SK-N-SH (cell line): ENCODE measurements at regions not wholly inside any gene's neighbourhood (a gene's known extent, or its start where the extent isn't known, plus 50 kb on each side); places are given as distances from the start of the nearest gene placed in this dataset.

Experiments used
- CTCF ChIA-PET: fragments of 300-600, 350-600 bp; formaldehyde crosslinking; extraction: SDS; loops from one replicate; lab custom pipeline; 2021; lab: Yijun Ruan, JAX
- POLR2A ChIA-PET: fragments of 350-600 bp; sonication (Branson Sonifier 250); formaldehyde crosslinking; extraction: SDS; loops from one replicate; lab custom pipeline; 2020; ENCODE audit warnings: antibody characterized with exemption, inconsistent platforms; lab: Yijun Ruan, JAX
- DNase-seq: peaks from one replicate; pipeline ENCODE4 v3.0.0; 2012
- H2AFZ ChIP-seq: fragments of 200-600 bp; sonication (generic); 2 replicates; pipeline ENCODE4 v1.8.1; 2016; ENCODE audit warnings: antibody characterized with exemption, mild to moderate bottlenecking, low read depth
- H3F3A ChIP-seq: fragments of 200-600 bp; sonication (generic); replicated peaks from 2 replicates; pipeline ENCODE3; 2016; ENCODE audit warnings: antibody characterized with exemption, mild to moderate bottlenecking; ENCODE audit not compliant: insufficient read depth
- H3K27ac ChIP-seq, 2 experiments: fragments of 200-500 bp in 1 of 2; fragments of 200-600 bp in 1 of 2; sonication (Bioruptor generic) in 1 of 2; sonication (generic), shearing (Covaris generic) in 1 of 2; 2 replicates each; pipeline versions ENCODE4 v1.5.1 to v1.6.1; 2014 to 2016; ENCODE audit warnings: low read depth in 2 of 2, inconsistent platforms in 1 of 2, low read length in 1 of 2, mild to moderate bottlenecking in 1 of 2, mixed read lengths in 1 of 2
- H3K27me3 ChIP-seq: fragments of 200-600 bp; sonication (generic), shearing (Covaris generic); 2 replicates; pipeline ENCODE4 v1.6.1; 2016; ENCODE audit warnings: mixed run types; ENCODE audit not compliant: insufficient read depth
- H3K36me3 ChIP-seq, 2 experiments: fragments of 200-500 bp in 1 of 2; fragments of 200-600 bp in 1 of 2; sonication (Bioruptor generic) in 1 of 2; sonication (generic) in 1 of 2; replicated peaks in 1 of 2; 2 replicates each; pipeline versions ENCODE3 to v1.5.1; 2014 to 2016; ENCODE audit warnings: low read length in 1 of 2, mild to moderate bottlenecking in 1 of 2; ENCODE audit not compliant: insufficient read depth in 2 of 2, control insufficient read depth in 1 of 2
- H3K4me1 ChIP-seq, 2 experiments: fragments of 200-500 bp in 1 of 2; fragments of 200-600 bp in 1 of 2; sonication (Bioruptor generic) in 1 of 2; sonication (generic), shearing (Covaris generic) in 1 of 2; 2 replicates each; pipeline versions ENCODE4 v1.5.1 to v1.6.1; 2014 to 2016; ENCODE audit warnings: low read depth in 1 of 2, low read length in 1 of 2, mixed run types in 1 of 2; ENCODE audit not compliant: insufficient read depth in 2 of 2, control insufficient read depth in 1 of 2
- H3K4me2 ChIP-seq: fragments of 200-600 bp; sonication (generic), shearing (Covaris generic); 2 replicates; pipeline ENCODE4 v1.6.1; 2017; ENCODE audit warnings: mixed run types
- H3K4me3 ChIP-seq, 2 experiments: fragments of 200-500 bp in 1 of 2; fragments of 200-600 bp in 1 of 2; sonication (Bioruptor generic) in 1 of 2; sonication (generic), shearing (Covaris generic) in 1 of 2; 2 replicates each; pipeline versions ENCODE4 v1.5.1 to v1.8.1; 2014 to 2016; ENCODE audit warnings: low read depth in 2 of 2, inconsistent platforms in 1 of 2, low read length in 1 of 2, mild to moderate bottlenecking in 1 of 2, mixed read lengths in 1 of 2, moderate library complexity in 1 of 2
- H3K79me2 ChIP-seq: fragments of 200-600 bp; sonication (generic); 2 replicates; pipeline ENCODE4 v1.8.1; 2017; ENCODE audit warnings: mild to moderate bottlenecking; ENCODE audit not compliant: insufficient read depth
- H3K9ac ChIP-seq: fragments of 200-600 bp; sonication (generic); 2 replicates; pipeline ENCODE4 v1.6.1; 2017; ENCODE audit warnings: mixed run types
- H3K9me2 ChIP-seq: fragments of 200-600 bp; sonication (generic); 2 replicates; pipeline ENCODE4 v1.6.1; 2017; ENCODE audit warnings: mixed run types
- H3K9me3 ChIP-seq: fragments of 200-600 bp; sonication (generic); 2 replicates; pipeline ENCODE4 v1.6.1; 2017; ENCODE audit warnings: mixed run types, mild to moderate bottlenecking, moderate library complexity
- H4K20me1 ChIP-seq: fragments of 200-600 bp; sonication (generic); 2 replicates; pipeline ENCODE4 v1.6.1; 2017; ENCODE audit warnings: mild to moderate bottlenecking, mixed run types; ENCODE audit not compliant: insufficient read depth
- GABPA ChIP-seq: IDR thresholded peaks from 2 replicates; pipeline ENCODE4 v1.4.0; 2012; ENCODE audit warnings: low read depth, mild to moderate bottlenecking
- GATA2 ChIP-seq: sonication (generic); formaldehyde crosslinking; IDR thresholded peaks from 2 replicates; pipeline ENCODE4 v1.5.0; 2020; ENCODE audit warnings: mild to moderate bottlenecking, missing genetic modification reagents
- MXI1 ChIP-seq: IDR thresholded peaks from 2 replicates; pipeline ENCODE4 v1.6.1; 2012; ENCODE audit warnings: mild to moderate bottlenecking, low read depth, low read length, improper control_type of control experiment
- NFIC ChIP-seq: IDR thresholded peaks from 2 replicates; pipeline ENCODE4 v1.4.0; 2012; ENCODE audit warnings: borderline replicate concordance
- RXRA ChIP-seq: IDR thresholded peaks from 2 replicates; pipeline ENCODE4 v1.4.0; 2012; ENCODE audit warnings: low read depth, mild to moderate bottlenecking, borderline replicate concordance
- SMC3 ChIP-seq: IDR thresholded peaks from 2 replicates; pipeline ENCODE4 v1.6.1; 2012; ENCODE audit warnings: low read depth, low read length, improper control_type of control experiment
- TCF12 ChIP-seq: IDR thresholded peaks from 2 replicates; pipeline ENCODE4 v1.4.0; 2012
- TEAD4 ChIP-seq: IDR thresholded peaks from 2 replicates; pipeline ENCODE4 v1.4.0; 2012; ENCODE audit warnings: mild to moderate bottlenecking, borderline replicate concordance; ENCODE audit not compliant: insufficient read depth
- WGBS: methylation state at CpG from one replicate; pipeline ENCODE4 v1.1.6; 2017; ENCODE audit warnings: low lambda C conversion rate; 5-methylcytosine and 5-hydroxymethylcytosine counted together
- TF ChIP-seq, protein P1 (sequence below): IDR thresholded peaks from 2 replicates; pipeline ENCODE4 v1.6.1; 2012; ENCODE audit warnings: mild to moderate bottlenecking, low read depth, low read length, moderate library complexity
- TF ChIP-seq, protein P2 (sequence below): fragments of 150-350 bp; IDR thresholded peaks from 2 replicates; pipeline ENCODE4 v1.6.1; 2017; ENCODE audit warnings: antibody characterized with exemption, low read length, low read depth, borderline replicate concordance
- TF ChIP-seq, protein P3 (sequence below): IDR thresholded peaks from 2 replicates; pipeline ENCODE4 v1.4.0; 2012; ENCODE audit warnings: low read depth, borderline replicate concordance

DNA sequence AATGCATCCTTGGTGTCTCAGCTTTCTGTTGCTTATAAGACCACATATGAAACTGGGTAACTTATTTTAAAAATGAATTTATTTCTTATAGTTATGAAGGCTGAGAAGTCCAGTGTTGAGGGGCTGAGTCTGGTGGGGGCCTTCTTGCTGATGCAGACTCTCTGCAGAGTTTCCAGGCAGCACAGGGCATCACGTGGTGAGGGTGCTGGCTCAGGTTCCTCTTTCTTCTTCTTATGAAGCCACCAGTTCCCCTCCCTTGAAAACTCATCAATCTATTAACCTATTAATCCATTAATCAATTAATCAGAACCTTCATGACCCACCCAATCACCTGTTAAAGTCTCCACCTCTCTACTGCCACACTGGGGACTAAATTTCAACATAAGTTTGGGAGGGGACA is 595.6 kb upstream of the NRP1 start (continued):
- TF ChIP-seq, protein P1, sequence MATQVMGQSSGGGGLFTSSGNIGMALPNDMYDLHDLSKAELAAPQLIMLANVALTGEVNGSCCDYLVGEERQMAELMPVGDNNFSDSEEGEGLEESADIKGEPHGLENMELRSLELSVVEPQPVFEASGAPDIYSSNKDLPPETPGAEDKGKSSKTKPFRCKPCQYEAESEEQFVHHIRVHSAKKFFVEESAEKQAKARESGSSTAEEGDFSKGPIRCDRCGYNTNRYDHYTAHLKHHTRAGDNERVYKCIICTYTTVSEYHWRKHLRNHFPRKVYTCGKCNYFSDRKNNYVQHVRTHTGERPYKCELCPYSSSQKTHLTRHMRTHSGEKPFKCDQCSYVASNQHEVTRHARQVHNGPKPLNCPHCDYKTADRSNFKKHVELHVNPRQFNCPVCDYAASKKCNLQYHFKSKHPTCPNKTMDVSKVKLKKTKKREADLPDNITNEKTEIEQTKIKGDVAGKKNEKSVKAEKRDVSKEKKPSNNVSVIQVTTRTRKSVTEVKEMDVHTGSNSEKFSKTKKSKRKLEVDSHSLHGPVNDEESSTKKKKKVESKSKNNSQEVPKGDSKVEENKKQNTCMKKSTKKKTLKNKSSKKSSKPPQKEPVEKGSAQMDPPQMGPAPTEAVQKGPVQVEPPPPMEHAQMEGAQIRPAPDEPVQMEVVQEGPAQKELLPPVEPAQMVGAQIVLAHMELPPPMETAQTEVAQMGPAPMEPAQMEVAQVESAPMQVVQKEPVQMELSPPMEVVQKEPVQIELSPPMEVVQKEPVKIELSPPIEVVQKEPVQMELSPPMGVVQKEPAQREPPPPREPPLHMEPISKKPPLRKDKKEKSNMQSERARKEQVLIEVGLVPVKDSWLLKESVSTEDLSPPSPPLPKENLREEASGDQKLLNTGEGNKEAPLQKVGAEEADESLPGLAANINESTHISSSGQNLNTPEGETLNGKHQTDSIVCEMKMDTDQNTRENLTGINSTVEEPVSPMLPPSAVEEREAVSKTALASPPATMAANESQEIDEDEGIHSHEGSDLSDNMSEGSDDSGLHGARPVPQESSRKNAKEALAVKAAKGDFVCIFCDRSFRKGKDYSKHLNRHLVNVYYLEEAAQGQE, result no peak
- no peak for TF ChIP-seq GATA2 (CRISPR knock-in tag)
- no peak for TF ChIP-seq TCF12
- TF ChIP-seq GABPA, result no peak
- no peak for TF ChIP-seq MXI1

DNA sequence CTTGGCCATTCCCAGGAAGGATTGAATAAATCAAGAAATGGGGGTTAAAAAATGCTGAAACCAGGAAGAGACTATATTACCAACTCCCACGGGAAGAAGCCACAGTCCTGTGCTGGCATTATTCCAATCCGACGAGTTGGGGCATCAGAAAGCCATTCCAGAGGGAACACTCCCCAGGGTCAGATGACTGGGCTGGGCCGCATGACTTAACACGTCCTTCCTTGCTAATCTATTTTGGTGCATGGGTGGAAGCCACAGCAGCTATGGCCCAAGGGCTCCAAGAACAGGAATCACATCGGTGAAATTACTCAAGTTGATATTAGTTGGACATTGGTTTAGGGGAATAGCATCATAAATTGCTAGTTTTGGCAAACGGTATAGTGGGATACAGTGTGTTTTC is 592.9 kb upstream of the NRP1 start:
- Histone ChIP-seq H3K27ac (no peak overlapping the region), H2AFZ (no peak overlapping the region), H3K27me3 (no peaks in the 10 kb centered on the region), H3K4me3 (no peak overlapping the region), H3K4me1 (no peaks in the 10 kb centered on the region), H3K9me3 (no peaks in the 10 kb centered on the region), H3K79me2 (no peaks in the 10 kb centered on the region), H3K4me2 (no peak overlapping the region), H3K36me3 (no peaks in the 10 kb centered on the region), H3K9me2 (no peaks in the 10 kb centered on the region), H3K9ac (no peak overlapping the region), H4K20me1 (no peaks in the 10 kb centered on the region), H3F3A (no peaks in the 10 kb centered on the region)
- no peak for DNase-seq
- no peak for TF ChIP-seq NFIC
- TF ChIP-seq TEAD4, result no peak
- TF ChIP-seq, protein P2, sequence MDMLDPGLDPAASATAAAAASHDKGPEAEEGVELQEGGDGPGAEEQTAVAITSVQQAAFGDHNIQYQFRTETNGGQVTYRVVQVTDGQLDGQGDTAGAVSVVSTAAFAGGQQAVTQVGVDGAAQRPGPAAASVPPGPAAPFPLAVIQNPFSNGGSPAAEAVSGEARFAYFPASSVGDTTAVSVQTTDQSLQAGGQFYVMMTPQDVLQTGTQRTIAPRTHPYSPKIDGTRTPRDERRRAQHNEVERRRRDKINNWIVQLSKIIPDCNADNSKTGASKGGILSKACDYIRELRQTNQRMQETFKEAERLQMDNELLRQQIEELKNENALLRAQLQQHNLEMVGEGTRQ, result no peak
- TF ChIP-seq RXRA, result no peak
- TF ChIP-seq SMC3, result no peak
- TF ChIP-seq, protein P3, sequence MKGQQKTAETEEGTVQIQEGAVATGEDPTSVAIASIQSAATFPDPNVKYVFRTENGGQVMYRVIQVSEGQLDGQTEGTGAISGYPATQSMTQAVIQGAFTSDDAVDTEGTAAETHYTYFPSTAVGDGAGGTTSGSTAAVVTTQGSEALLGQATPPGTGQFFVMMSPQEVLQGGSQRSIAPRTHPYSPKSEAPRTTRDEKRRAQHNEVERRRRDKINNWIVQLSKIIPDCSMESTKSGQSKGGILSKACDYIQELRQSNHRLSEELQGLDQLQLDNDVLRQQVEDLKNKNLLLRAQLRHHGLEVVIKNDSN, result no peak
- CTCF ChIA-PET, result interaction anchor here (0.6 to 1.9 kb wide), 4 partner anchors 10 to 710 kb away, joined by 3 read pairs; no protein-coding TSS in a partner anchor
- 74% methylated on average over 7 of the region's 7 CpGs for WGBS
- POLR2A ChIA-PET, result no interaction called here
